GM23338 (cell line): ENCODE measurements at regions not wholly inside any gene's neighbourhood (a gene's known extent, or its start where the extent isn't known, plus 50 kb on each side); places are given as distances from the start of the nearest gene placed in this dataset.

Experiments
- CREB1 ChIP-seq: fragments of 250-450 bp; sonication (Bioruptor Pico); IDR thresholded peaks from 2 replicates; pipeline ENCODE4 v1.5.0; 2020; ENCODE audit warnings: low read depth, mild to moderate bottlenecking, moderate library complexity
- CTCF ChIP-seq, 2 experiments: fragments of 200-600 bp in 1 of 2; sonication (generic) in 1 of 2; conservative IDR thresholded peaks; 2 replicates each; pipeline versions ENCODE4 v1.5.1 to v1.6.1; 2016 to 2017; ENCODE audit warnings: antibody characterized with exemption in 2 of 2, low read depth in 2 of 2, mild to moderate bottlenecking in 2 of 2, moderate library complexity in 1 of 2
- ETS1 ChIP-seq: IDR thresholded peaks from 2 replicates; pipeline ENCODE4 v1.6.1; 2016; ENCODE audit warnings: antibody characterized with exemption
- EZH2 ChIP-seq: fragments of 200-600 bp; sonication (generic); IDR thresholded peaks from one replicate; pipeline ENCODE4 v1.8.0; 2017; ENCODE audit warnings: antibody characterized with exemption, mild to moderate bottlenecking, low read depth; ENCODE audit not compliant: unreplicated experiment
- JUNB ChIP-seq: IDR thresholded peaks from one replicate; pipeline ENCODE4 v1.6.1; 2016; ENCODE audit warnings: antibody characterized with exemption; ENCODE audit not compliant: unreplicated experiment
- POLR2AphosphoS5 ChIP-seq: IDR thresholded peaks from 2 replicates; pipeline ENCODE4 v1.6.1; 2016; ENCODE audit warnings: antibody characterized with exemption, low read depth
- REST ChIP-seq: IDR thresholded peaks from one replicate; pipeline ENCODE4 v1.6.1; 2018; ENCODE audit warnings: antibody characterized with exemption; ENCODE audit not compliant: unreplicated experiment
- STAT1 ChIP-seq: IDR thresholded peaks from one replicate; pipeline ENCODE4 v1.6.1; 2016; ENCODE audit warnings: antibody characterized with exemption; ENCODE audit not compliant: unreplicated experiment
- ZNF331 ChIP-seq: fragments of 250-450 bp; sonication (Bioruptor Pico); IDR thresholded peaks from 2 replicates; pipeline ENCODE4 v1.5.0; 2020; ENCODE audit warnings: low read depth, mild to moderate bottlenecking, moderate library complexity
- ZNF462 ChIP-seq: fragments of 250-450 bp; sonication (Bioruptor Pico); IDR thresholded peaks from 2 replicates; pipeline ENCODE4 v1.5.0; 2020; ENCODE audit warnings: mild to moderate bottlenecking, moderate library complexity

- TF ChIP-seq CTCF (conservative IDR thresholded peaks at IDR 0.05; ENCODE audit: low read depth in 2 of 2), result no peak
- TF ChIP-seq ZNF331, result no peak
- TF ChIP-seq POLR2AphosphoS5, result no peak
- no peak for TF ChIP-seq CREB1
- TF ChIP-seq EZH2, result no peak
- TF ChIP-seq STAT1, result no peak
- no peak for TF ChIP-seq JUNB
- TF ChIP-seq REST, result no peak
- no peak for TF ChIP-seq ZNF462 (CRISPR knock-in tag)
- no peak for TF ChIP-seq ETS1
Observed at GRCh38 chr10:128522551-128523308, 396.5 kb upstream of the MKI67 start.
